OCI-LY7 (cell line): ENCODE measurements at regions not wholly inside any gene's neighbourhood (a gene's known extent, or its start where the extent isn't known, plus 50 kb on each side); places are given as distances from the start of the nearest gene placed in this dataset.

Experiments
- BruUV-seq: library from RNA; stranded (reverse); fragments of 400-500 nt; replicated peaks from 2 replicates; lab custom pipeline; 2021; lab: Mats Ljungman, UMichigan
- CTCF ChIA-PET: fragments of 300-600 bp; sonication (Branson Sonifier 250); formaldehyde crosslinking; loops from one replicate; lab custom pipeline; 2022; ENCODE audit warnings: antibody characterized with exemption; ENCODE audit not compliant: unreplicated experiment; lab: Charles Lee
- POLR2A ChIA-PET: fragments of 300-600 bp; sonication (Branson Sonifier 250); formaldehyde crosslinking; loops from one replicate; lab custom pipeline; 2022; ENCODE audit warnings: antibody characterized with exemption; lab: Charles Lee
- DNase-seq: peaks from one replicate; pipeline ENCODE4 v3.0.0-alpha.2; 2015; ENCODE audit warnings: low spot score
- H2AFZ ChIP-seq: fragments of 200-600 bp; sonication (generic), shearing (Covaris generic); 2 replicates; pipeline ENCODE4 v1.6.1; 2014; ENCODE audit warnings: mild to moderate bottlenecking, antibody characterized with exemption, low read length, moderate library complexity
- H3K27ac ChIP-seq: fragments of 200-600 bp; sonication (generic); 2 replicates; pipeline ENCODE4 v1.5.1; 2014; ENCODE audit warnings: mixed run types, low read depth, mild to moderate bottlenecking, moderate library complexity, low read length, inconsistent platforms; ENCODE audit not compliant: poor library complexity, severe bottlenecking
- H3K36me3 ChIP-seq: fragments of 200-600 bp; sonication (generic); 2 replicates; pipeline ENCODE4 v1.6.1; 2014; ENCODE audit warnings: mild to moderate bottlenecking, antibody characterized with exemption, low read length, moderate library complexity, mixed read lengths; ENCODE audit not compliant: insufficient read depth
- H3K4me1 ChIP-seq: fragments of 200-600 bp; sonication (generic); 2 replicates; pipeline ENCODE4 v1.5.1; 2014; ENCODE audit warnings: mild to moderate bottlenecking, low read length; ENCODE audit not compliant: insufficient read depth, poor library complexity, severe bottlenecking
- H3K4me2 ChIP-seq: fragments of 200-600 bp; sonication (generic); 2 replicates; pipeline ENCODE4 v1.6.1; 2014; ENCODE audit warnings: mild to moderate bottlenecking, low read length
- H3K4me3 ChIP-seq: fragments of 200-600 bp; sonication (generic); 2 replicates; pipeline ENCODE4 v1.5.1; 2014; ENCODE audit warnings: mild to moderate bottlenecking, low read depth, low read length; ENCODE audit not compliant: poor library complexity, severe bottlenecking
- H3K79me2 ChIP-seq: fragments of 200-600 bp; sonication (generic); 2 replicates; pipeline ENCODE4 v1.6.1; 2016; ENCODE audit warnings: low read depth, mild to moderate bottlenecking, low read length, moderate library complexity, mixed read lengths; ENCODE audit not compliant: insufficient read depth
- H3K9me2 ChIP-seq: fragments of 200-600 bp; sonication (generic); 2 replicates; pipeline ENCODE4 v1.6.1; 2016; ENCODE audit warnings: mild to moderate bottlenecking, low read length, mixed read lengths; ENCODE audit not compliant: insufficient read depth
- H3K9me3 ChIP-seq: fragments of 200-600 bp; sonication (generic); 2 replicates; pipeline ENCODE4 v1.6.1; 2014; ENCODE audit warnings: mild to moderate bottlenecking, mixed run types, low read length, mixed read lengths
- H4K20me1 ChIP-seq: fragments of 200-600 bp; sonication (generic); 2 replicates; pipeline ENCODE4 v1.6.1; 2014; ENCODE audit warnings: mild to moderate bottlenecking, antibody characterized with exemption, low read length, moderate library complexity, mixed read lengths; ENCODE audit not compliant: insufficient read depth
- CTCF ChIP-seq: fragments of 200-600 bp; sonication (generic); conservative IDR thresholded peaks from 2 replicates; pipeline ENCODE4 v1.5.1; 2014; ENCODE audit warnings: mild to moderate bottlenecking, antibody characterized with exemption, low read length, moderate library complexity, mixed read lengths
- EZH2phosphoT487 ChIP-seq: fragments of 200-600 bp; sonication (generic); IDR thresholded peaks from 2 replicates; pipeline ENCODE4 v1.6.1; 2018; ENCODE audit warnings: low read depth, borderline replicate concordance, mild to moderate bottlenecking, mixed run types, antibody characterized with exemption, low read length, moderate library complexity, mixed read lengths
- intact Hi-C: fragments of 100-400 bp; cut with micrococcal nuclease; formaldehyde crosslinking; loops from one replicate; pipeline ENCODE4 v1.10.0; 2022; ENCODE audit not compliant: unreplicated experiment

GRCh38 chrX:149296092-149296491, 209.0 kb downstream of the IDS start:
- no peaks in the 10 kb centered on the region for H3K9me3 ChIP-seq
- no peaks in the 10 kb centered on the region for H3K79me2 ChIP-seq
- no peaks in the 10 kb centered on the region for H3K36me3 ChIP-seq
- no peaks in the 10 kb centered on the region for H3K9me2 ChIP-seq
- intact Hi-C loops: no loop called here
- no TSS peak for BruUV-seq
- TF ChIP-seq EZH2phosphoT487: no peak
- POLR2A ChIA-PET: interaction anchor here (0.6 kb wide), 1 partner anchor 1378 kb away, joined by 4 read pairs; no protein-coding TSS in a partner anchor
- DNase-seq: no peak
- no peak overlapping the region for H3K4me3 ChIP-seq
- CTCF ChIA-PET: no interaction called here
- no peak overlapping the region for H3K27ac ChIP-seq
- no peak overlapping the region for H3K4me2 ChIP-seq
- no peaks in the 10 kb centered on the region for H4K20me1 ChIP-seq
- H3K4me1 ChIP-seq: no peaks in the 10 kb centered on the region
- no peak overlapping the region for H2AFZ ChIP-seq

GRCh38 chrX:149286940-149287349, 218.2 kb downstream of the IDS start:
- H4K20me1 ChIP-seq: no peaks in the 10 kb centered on the region
- BruUV-seq: no TSS peak
- no peak overlapping the region for H3K27ac ChIP-seq
- no peaks in the 10 kb centered on the region for H3K4me1 ChIP-seq
- no peak overlapping the region for H3K4me2 ChIP-seq
- POLR2A ChIA-PET: interaction anchor here (0.7 kb wide), 1 partner anchor 17 kb away, joined by 3 read pairs; no protein-coding TSS in a partner anchor
- intact Hi-C loops: loop anchor here (2.0 to 10.0 kb wide), 3 partner anchors 188 to 1238 kb away; no protein-coding TSS in a partner anchor
- peak; percentile 57 for DNase-seq
- no peaks in the 10 kb centered on the region for H3K36me3 ChIP-seq
- no peak overlapping the region for H2AFZ ChIP-seq
- CTCF ChIA-PET: no interaction called here
- H3K9me3 ChIP-seq: no peaks in the 10 kb centered on the region
- no peaks in the 10 kb centered on the region for H3K9me2 ChIP-seq
- H3K4me3 ChIP-seq: no peak overlapping the region
- peak; percentile 79 for TF ChIP-seq CTCF
- no peak for TF ChIP-seq EZH2phosphoT487
- H3K79me2 ChIP-seq: no peaks in the 10 kb centered on the region

GRCh38 chrX:149284616-149285015, 220.5 kb downstream of the IDS start:
- TF ChIP-seq EZH2phosphoT487 (no peak), CTCF (no peak)
- Histone ChIP-seq H3K4me3 (no peak overlapping the region), H4K20me1 (no peaks in the 10 kb centered on the region), H3K9me3 (no peaks in the 10 kb centered on the region), H3K36me3 (no peaks in the 10 kb centered on the region), H3K9me2 (no peaks in the 10 kb centered on the region), H3K27ac (no peak overlapping the region), H3K4me2 (no peak overlapping the region), H3K4me1 (no peaks in the 10 kb centered on the region), H2AFZ (no peak overlapping the region), H3K79me2 (no peaks in the 10 kb centered on the region)
- no peak for DNase-seq
- CTCF ChIA-PET: no interaction called here
- POLR2A ChIA-PET: no interaction called here
- BruUV-seq: no TSS peak
- intact Hi-C loops: loop anchor here (10.0 kb wide), 1 partner anchor 190 kb away; no protein-coding TSS in a partner anchor
